Stomach (tissue), 8 donors: ENCODE measurements at regions not wholly inside any gene's neighbourhood (a gene's known extent, or its start where the extent isn't known, plus 50 kb on each side); places are given as distances from the start of the nearest gene placed in this dataset.

Experiments
- DNase-seq, 2 donors: peaks; one replicate each; pipeline versions ENCODE4 v3.0.0 to v3.0.0-alpha.2; 2013 to 2019
- H3K27ac ChIP-seq, 5 donors: fragments of 200-600 bp in 4 of 5; sonication (generic) in 4 of 5; one replicate each; pipeline ENCODE4 v1.5.1; 2013 to 2019; ENCODE audit warnings: mild to moderate bottlenecking in 1 of 5, moderate library complexity in 1 of 5
- H3K27me3 ChIP-seq, 3 donors: fragments of 200-600 bp; sonication (generic); one replicate each; pipeline ENCODE4 v1.5.1; 2017 to 2019; ENCODE audit warnings: mixed run types in 1 of 3
- H3K36me3 ChIP-seq, 4 donors: fragments of 200-600 bp; sonication (generic); 1 replicate in 3 of 4; 2 replicates in 1 of 4; pipeline ENCODE4 v1.5.1; 2016 to 2019
- H3K4me1 ChIP-seq, 4 donors: fragments of 200-600 bp; sonication (generic); one replicate each; pipeline ENCODE4 v1.5.1; 2016 to 2019
- H3K4me3 ChIP-seq, 4 donors: fragments of 200-600 bp; sonication (generic) in 3 of 4; one replicate each; pipeline ENCODE4 v1.5.1; 2016 to 2019; ENCODE audit warnings: mild to moderate bottlenecking in 1 of 4
- H3K9me3 ChIP-seq, 4 donors: fragments of 200-600 bp; sonication (generic); one replicate each; pipeline ENCODE4 v1.5.1; 2016 to 2019
- CTCF ChIP-seq, 7 experiments: fragments of 450-650 bp in 4 of 7; fragments of 200-600 bp in 3 of 7; sonication (generic) in 3 of 7; IDR thresholded peaks; one replicate each; pipeline ENCODE4 v1.5.1; 2016 to 2019; ENCODE audit warnings: antibody characterized with exemption in 7 of 7, control low read depth in 2 of 7, mild to moderate bottlenecking in 1 of 7
- EP300 ChIP-seq: sonication (generic); formaldehyde crosslinking; IDR thresholded peaks from one replicate; pipeline ENCODE4 v1.6.1; 2017; ENCODE audit warnings: antibody characterized with exemption
- POLR2A ChIP-seq, 4 donors: fragments of 450-650 bp; IDR thresholded peaks; one replicate each; pipeline ENCODE4 v1.6.1; 2016; ENCODE audit warnings: antibody characterized with exemption in 4 of 4, control low read depth in 2 of 4, mild to moderate bottlenecking in 1 of 4, moderate library complexity in 1 of 4
- POLR2AphosphoS5 ChIP-seq, 3 donors: sonication (generic); formaldehyde crosslinking; IDR thresholded peaks; one replicate each; pipeline ENCODE4 v1.6.1; 2016; ENCODE audit warnings: antibody characterized with exemption in 3 of 3
- WGBS, 5 donors: extraction: QIAGEN DNeasy Blood & Tissue Kit in 3 of 5; methylation state at CpG; one replicate each; pipeline versions ENCODE4 v1.1.5 to v1.1.7; 2013 to 2018; 5-methylcytosine and 5-hydroxymethylcytosine counted together
- intact Hi-C: fragments of 100-400 bp; cut with DNase I; formaldehyde crosslinking; loops from one replicate; pipeline ENCODE4 v1.15.1; 2023; ENCODE audit warnings: low total_unique reads
- donor health status: healthy with polysubstance abuse.
- donor health status: Bipolar disorder and iron deficiency.
- donor health status: healthy.

GRCh38 chr11:82024760-82025159 is 708.9 kb downstream of the FAM181B start:
- intact Hi-C loops = no loop called here
- Histone ChIP-seq H3K4me3 (no peak overlapping the region), H3K9me3 (no peaks in the 10 kb centered on the region), H3K27me3 (no peaks in the 10 kb centered on the region), H3K4me1 (no peaks in the 10 kb centered on the region), H3K36me3 (no peaks in the 10 kb centered on the region), H3K27ac (no peak overlapping the region)
- DNase-seq = no peak
- no peak for TF ChIP-seq CTCF (IDR thresholded peaks at IDR 0.05)
- TF ChIP-seq POLR2AphosphoS5 (IDR thresholded peaks at IDR 0.05) = no peak
- no peak for TF ChIP-seq POLR2A (IDR thresholded peaks at IDR 0.05)
- TF ChIP-seq EP300 = no peak
- WGBS, 5 donors = 24 to 43% (median 28%) methylated on average over 1 of the region's 1 CpG

GRCh38 chr11:82012276-82012675 is 721.4 kb downstream of the FAM181B start:
- 42 to 52% (median 45%) methylated on average over 3 of the region's 3 CpGs for WGBS, 5 donors
- TF ChIP-seq POLR2AphosphoS5 (IDR thresholded peaks at IDR 0.05) = no peak
- no peak for TF ChIP-seq CTCF (IDR thresholded peaks at IDR 0.05)
- no peak for TF ChIP-seq POLR2A (IDR thresholded peaks at IDR 0.05)
- TF ChIP-seq EP300 = no peak
- Histone ChIP-seq H3K4me1 (no peaks in the 10 kb centered on the region), H3K4me3 (no peak overlapping the region), H3K27ac (no peak overlapping the region), H3K9me3 (no peaks in the 10 kb centered on the region), H3K36me3 (no peaks in the 10 kb centered on the region), H3K27me3 (no peaks in the 10 kb centered on the region)
- intact Hi-C loops = no loop called here
- DNase-seq = no peak

DNA sequence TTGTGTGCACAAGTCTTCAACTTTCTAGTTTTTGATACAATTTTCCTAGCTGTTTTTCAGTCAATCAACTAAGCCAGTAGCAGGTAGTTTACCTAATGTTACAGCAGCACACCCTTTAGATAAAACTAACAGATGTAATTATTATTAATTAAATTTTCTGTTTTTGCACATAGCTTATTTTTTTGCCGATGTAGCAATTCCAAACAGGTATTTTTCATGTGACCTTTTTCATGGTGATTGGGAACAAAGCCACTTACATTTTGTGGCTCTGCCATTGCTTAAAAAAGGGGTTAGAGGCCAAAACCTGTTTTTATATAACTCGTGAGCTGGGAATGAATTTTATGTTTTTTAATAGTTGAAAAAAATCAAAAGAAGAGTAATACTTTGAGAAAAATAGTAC is 724.5 kb downstream of the FAM181B start:
- H3K36me3 ChIP-seq = no peaks in the 10 kb centered on the region
- no peak overlapping the region for H3K4me3 ChIP-seq
- WGBS, 5 donors = 77 to 83% (median 81%) methylated on average over 2 of the region's 2 CpGs
- H3K4me1 ChIP-seq = no peaks in the 10 kb centered on the region
- no peak for DNase-seq
- H3K27ac ChIP-seq = no peak overlapping the region
- H3K9me3 ChIP-seq = no peaks in the 10 kb centered on the region
- TF ChIP-seq CTCF (IDR thresholded peaks at IDR 0.05) = no peak
- TF ChIP-seq POLR2AphosphoS5 (IDR thresholded peaks at IDR 0.05) = no peak
- no peak for TF ChIP-seq EP300
- no peak for TF ChIP-seq POLR2A (IDR thresholded peaks at IDR 0.05)
- H3K27me3 ChIP-seq = no peaks in the 10 kb centered on the region
- intact Hi-C loops = no loop called here

DNA sequence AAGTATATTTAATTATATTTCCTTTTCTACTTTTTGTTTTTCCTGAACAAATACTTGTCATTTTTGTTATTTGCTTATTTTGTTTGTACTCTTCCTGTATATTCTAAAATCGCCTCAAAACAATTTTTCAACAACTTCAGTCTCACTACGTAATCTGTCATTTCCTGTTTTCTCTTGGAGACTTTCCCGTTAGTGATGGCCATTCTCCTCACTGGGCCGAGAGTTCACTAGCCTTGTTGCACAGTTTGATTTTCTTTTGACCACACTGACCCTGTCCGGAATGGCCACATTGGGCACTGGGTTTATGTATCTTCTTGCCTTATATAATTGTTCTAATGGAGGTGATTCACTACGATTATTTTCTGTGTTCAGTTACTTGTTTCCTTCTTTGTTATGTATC is 726.1 kb downstream of the FAM181B start:
- TF ChIP-seq POLR2A (IDR thresholded peaks at IDR 0.05) = no peak
- TF ChIP-seq CTCF (IDR thresholded peaks at IDR 0.05) = no peak
- TF ChIP-seq POLR2AphosphoS5 (IDR thresholded peaks at IDR 0.05) = no peak
- no peak for TF ChIP-seq EP300
- Histone ChIP-seq H3K4me3 (no peak overlapping the region), H3K27ac (no peak overlapping the region), H3K27me3 (no peaks in the 10 kb centered on the region), H3K36me3 (no peaks in the 10 kb centered on the region), H3K9me3 (peaks cover 0 to 4% (median 0%) of the 10 kb centered on the region in 4 donors), H3K4me1 (no peaks in the 10 kb centered on the region)
- DNase-seq = peak in 1 of 2 donors; percentile 22
- 63 to 71% (median 64%) methylated on average over 6 of the region's 6 CpGs for WGBS, 5 donors
- intact Hi-C loops = no loop called here
